ENCODE measurements at regions not wholly inside any gene's neighbourhood (a gene's known extent, or its start where the extent isn't known, plus 50 kb on each side); places are given as distances from the start of the nearest gene placed in this dataset.
"Not testable (repeated sequence)": the region's sequence is repeated elsewhere in the genome, so short reads cannot be mapped to it uniquely, and the experiment has no call there.

DNA sequence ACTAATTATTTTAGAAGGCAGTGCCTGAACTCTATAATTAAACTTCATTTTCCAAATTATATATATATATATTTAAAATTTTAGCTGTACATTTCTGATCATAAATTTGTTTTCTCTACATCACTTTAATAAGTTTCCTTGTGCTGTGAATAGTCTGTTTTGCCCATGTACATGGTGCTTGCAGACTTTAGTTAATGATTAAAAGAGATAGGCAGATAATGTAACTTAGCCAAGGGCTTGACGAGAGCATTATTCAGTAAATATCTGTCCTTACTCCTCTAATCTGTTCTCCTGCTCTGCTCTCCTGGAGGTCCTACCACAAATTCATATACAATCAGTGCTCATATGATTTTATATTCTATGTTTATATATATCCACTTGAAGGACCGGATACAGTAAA, 595.2 kb upstream of the KIF2B start:
- intact Hi-C loops (cut with DNase I) = no loop called here
- no peak for DNase-seq (ENCODE audit: low spot score)

DNA sequence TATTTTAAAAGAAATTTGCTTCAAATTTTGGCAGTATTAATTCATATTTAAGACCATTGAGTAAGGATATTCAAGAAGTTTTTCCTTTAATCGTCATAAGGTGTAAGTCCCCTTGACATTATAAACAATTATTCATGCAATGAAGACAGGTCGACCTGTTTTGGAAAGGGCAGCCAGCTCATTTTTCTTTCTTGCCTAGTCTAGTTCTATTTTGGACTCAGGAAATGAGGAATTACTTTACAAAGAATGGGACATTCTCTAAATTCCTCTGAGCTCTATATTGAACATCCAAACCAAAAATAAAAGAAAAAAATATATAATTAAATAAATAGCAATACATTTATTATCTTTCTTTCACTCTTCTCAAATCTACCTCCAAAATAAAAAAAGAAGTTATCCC, 595.6 kb upstream of the KIF2B start:
- intact Hi-C loops (cut with DNase I) = no loop called here
- DNase-seq (ENCODE audit: low spot score) = no peak

DNA sequence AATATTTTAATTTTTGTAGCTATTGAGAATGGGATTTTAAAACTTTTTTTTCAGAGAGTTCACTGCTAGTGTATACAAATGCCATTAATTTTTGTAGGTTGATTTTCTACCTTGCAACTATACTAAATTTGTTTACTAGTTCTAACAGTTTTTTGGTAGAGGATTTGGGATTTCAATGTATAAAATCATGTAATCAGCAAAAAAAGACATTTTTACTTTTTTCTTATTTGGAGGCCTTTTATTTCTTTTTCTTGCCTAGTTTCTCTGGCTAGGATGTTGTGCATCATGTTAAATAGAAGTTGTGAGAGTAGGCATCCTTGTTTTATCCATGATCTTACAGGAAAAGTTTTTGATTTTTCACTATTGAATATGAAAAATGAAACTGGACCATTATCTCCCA, 602.9 kb upstream of the KIF2B start:
- intact Hi-C loops (cut with DNase I) = no loop called here
- no peak for DNase-seq (ENCODE audit: low spot score)

DNA sequence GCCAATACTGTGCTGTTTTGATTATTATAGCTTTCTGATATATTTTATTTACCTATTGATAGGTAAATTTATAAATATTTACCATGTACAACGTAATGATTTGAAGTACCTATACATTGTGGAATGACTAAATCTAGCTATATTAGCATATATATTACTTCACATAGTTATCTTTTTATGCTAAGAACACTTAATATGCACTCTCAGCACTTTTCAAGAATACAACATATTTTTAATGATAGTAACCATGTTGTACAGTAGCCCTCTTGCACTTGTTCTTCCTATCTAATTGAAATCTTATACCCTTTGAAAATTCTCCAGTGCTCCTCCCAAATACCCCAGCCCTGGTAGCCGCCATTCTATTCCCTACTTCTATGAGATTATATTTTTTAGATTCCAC, 604.0 kb upstream of the KIF2B start:
- DNase-seq (ENCODE audit: low spot score) = no peak
- intact Hi-C loops (cut with DNase I) = no loop called here

DNA sequence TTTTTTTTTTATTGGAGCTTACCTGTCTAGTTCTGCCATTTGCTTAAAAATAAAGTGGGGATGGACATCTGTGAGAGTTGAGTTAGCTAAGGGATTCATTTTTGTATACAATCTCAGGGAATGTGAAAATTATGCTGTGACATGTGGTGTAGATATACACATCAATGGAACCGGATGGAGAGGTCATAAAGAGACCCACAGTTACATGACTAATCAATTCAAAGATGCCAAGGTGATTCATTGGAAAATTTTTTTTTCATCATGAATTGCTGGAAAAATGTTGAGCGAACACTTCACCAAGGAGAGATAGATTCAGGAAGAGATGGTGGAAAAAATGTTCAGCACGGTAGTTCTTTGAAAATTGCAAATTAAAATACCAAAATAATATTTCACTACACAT, 605.4 kb upstream of the KIF2B start:
- intact Hi-C loops (cut with DNase I) = no loop called here
- DNase-seq (ENCODE audit: low spot score) = no peak

DNA sequence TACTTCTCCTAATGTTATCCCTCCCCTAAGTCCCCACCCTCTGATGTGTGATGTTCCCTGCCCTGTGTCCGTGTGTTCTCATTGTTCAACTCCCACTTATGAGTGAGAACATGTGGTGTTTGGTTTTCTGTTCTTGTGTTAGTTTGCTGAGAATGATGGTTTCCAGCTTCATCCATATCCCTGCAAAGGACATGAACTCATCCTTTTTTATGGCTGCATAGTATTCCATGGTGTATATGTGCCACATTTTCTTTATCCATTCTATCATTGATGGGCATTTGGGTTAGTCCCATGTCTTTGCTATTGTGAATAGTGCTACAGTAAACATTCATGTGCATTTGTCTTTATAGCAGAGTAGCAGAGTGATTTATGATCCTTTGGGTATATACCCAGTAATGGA, 613.8 kb upstream of the KIF2B start:
- DNase-seq (ENCODE audit: low spot score) = not testable (repeated sequence)

DNA sequence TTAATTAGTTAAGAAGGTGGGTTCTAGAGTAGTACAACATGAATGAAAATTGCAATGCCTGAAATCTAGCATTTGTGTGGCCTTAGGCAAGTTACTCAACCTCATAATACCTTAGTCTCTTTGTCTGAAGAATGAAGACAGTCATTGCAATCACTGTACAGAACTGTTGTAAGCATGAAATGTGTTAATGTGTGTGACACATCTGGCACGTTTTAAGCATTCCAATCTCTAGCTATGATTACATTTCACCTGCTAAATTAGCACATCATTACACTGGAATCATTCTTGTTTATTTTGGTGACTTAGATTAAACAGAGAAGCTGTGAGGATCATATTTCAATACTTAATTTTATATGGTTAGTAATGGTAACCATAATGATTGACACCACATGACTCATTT, 629.7 kb upstream of the KIF2B start:
- intact Hi-C loops (cut with DNase I) = no loop called here
- DNase-seq (ENCODE audit: low spot score) = no peak

More for the DNA sequence above, 613.8 kb upstream of the KIF2B start:
- intact Hi-C loops (cut with DNase I) = not testable (repeated sequence)

DNA sequence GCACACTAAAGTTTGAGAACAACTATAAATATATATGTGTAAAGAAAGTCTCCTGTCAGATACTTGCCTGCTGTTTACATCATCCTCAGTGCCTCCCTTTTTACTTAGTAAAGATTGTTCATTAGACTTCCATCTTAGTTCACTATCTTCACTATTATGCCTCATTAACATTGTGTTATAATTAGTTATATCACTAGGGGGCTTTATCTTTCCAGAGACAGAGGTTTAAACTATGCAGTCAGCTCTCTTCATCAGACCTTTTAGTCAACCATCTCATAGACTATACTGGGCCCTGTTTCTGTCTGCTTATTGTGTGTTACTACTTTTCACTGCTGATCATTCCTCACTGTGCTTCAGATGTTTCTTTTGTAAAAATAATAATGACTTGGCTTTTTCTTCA, 630.8 kb upstream of the KIF2B start:
- intact Hi-C loops (cut with DNase I) = no loop called here
- DNase-seq (ENCODE audit: low spot score) = no peak

DNA sequence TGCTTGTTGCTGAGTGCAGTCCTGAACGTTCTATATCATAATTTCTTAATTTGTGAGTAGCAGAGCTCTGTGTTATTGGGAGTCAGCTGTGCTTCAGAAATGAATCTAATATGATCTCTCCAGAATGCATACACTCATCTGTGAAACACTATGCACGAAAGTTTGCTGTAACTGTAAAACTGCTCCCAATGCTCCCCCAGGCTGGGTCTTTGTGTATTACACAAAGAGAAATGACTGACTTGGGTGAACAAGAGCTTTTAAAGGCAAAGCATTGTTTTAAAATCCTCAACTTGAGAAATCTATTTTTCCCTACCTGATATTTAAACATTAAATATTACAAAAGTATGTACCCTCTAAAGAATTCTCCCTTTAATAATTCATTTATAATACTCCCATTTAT, 636.7 kb upstream of the KIF2B start:
- intact Hi-C loops (cut with DNase I) = no loop called here
- no peak for DNase-seq (ENCODE audit: low spot score)

DNA sequence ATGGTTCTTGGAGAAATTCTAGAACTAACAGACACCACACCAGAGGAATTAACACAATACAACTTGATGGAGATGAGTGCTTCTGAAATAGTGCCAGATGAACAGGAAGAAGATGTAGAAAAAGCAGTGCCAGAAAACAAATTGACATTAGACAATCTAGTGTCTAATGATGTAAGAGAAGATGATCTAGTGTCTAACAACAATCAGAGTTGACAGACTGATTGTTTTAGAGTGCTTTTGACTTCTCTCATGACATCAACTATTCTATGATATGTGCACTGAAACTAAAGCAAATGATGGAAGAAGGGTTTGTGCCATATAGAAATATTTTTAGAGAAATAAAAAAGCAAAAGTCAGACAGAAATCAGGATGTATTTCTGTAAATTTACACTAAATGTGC, 646.1 kb upstream of the KIF2B start:
- intact Hi-C loops (cut with DNase I) = no loop called here
- no peak for DNase-seq (ENCODE audit: low spot score)

DNA sequence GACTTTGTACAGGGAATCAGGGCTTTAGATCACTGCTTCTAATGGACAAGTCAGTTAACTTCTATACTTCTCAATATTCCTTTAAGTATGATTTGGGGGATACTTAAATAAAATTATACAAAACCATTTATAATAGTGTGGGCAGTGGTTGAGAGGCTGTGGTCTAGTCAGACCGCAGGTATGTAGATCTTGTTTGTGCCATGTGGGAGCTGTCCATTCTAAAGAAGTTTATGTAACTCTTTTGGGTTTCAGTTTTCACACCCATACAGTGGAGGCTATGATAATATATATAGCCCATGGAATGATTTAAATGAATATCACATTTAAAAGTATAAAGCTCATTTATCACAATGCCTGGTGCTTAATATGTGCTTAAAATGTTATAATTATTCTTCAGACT, 654.3 kb upstream of the KIF2B start:
- DNase-seq (ENCODE audit: low spot score) = no peak
- intact Hi-C loops (cut with DNase I) = no loop called here

DNA sequence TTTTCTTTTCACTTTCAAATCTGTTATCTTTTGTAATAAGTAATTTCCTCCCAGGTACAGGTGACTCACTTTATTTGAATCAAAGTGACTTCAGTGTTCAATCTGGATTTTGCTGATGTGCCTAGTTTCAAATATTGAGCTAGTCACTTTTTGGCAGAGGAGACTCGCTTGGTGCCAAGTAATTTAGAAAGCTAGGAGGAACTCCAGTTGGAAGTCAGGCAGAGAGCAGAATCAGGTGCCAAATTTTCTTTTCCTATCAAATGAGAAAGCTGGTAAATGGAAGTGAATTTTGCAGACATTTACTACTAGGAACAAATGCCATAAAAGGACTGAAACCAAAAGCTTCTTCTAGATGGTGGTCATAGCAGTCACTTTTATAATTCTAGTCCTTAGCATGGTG, 656.0 kb upstream of the KIF2B start:
- intact Hi-C loops (cut with DNase I) = no loop called here
- no peak for DNase-seq (ENCODE audit: low spot score)

DNA sequence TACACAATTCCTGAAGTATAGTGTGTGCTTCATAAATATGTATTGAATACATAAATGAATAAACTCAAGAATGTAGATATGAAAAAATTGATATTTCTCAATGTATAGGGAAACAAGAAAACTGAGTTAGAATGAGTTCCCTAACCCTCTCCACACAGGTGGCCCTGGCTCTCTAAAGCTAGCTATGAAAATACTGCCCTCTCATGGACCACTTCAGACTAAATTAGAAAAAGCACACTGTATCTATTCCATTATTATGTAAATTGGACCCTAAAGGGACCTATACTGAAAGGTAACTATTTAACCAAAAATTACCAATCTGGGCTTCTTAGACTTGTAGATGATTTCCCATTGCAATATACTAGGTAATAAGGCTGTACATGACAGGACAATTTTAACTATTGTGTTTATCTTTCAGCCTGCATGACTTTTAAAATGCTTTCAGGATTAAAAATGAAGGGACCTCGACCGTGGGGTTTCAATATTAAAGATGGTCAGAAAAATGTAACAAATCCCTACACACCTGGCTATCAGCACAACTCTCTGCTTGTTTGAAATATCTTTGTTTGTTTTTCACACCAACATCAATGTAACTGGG, 672.5 kb upstream of the KIF2B start:
- intact Hi-C loops (cut with DNase I) = no loop called here

DNA sequence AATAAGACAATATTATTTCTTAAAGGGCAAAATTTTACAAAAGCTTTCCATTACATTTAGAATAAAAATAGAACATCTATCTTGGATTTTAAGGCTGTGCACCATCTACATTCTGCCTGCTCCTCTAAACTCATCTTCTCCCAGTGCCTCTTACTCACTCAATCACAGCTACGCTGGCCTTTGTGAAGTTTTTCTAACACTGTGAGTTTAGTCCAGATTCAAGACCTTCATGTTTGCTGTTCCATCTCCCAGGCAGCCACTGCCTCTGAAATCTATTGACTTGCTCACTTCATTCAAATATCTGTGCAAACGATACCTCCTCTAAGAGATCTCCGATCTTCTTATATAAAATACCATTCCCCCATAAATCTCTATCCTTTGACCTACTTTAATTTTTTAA, 673.4 kb upstream of the KIF2B start:
- intact Hi-C loops (cut with DNase I) = no loop called here
- DNase-seq (ENCODE audit: low spot score) = no peak

More for the DNA sequence above, 672.5 kb upstream of the KIF2B start:
- DNase-seq (ENCODE audit: low spot score) = no peak

DNA sequence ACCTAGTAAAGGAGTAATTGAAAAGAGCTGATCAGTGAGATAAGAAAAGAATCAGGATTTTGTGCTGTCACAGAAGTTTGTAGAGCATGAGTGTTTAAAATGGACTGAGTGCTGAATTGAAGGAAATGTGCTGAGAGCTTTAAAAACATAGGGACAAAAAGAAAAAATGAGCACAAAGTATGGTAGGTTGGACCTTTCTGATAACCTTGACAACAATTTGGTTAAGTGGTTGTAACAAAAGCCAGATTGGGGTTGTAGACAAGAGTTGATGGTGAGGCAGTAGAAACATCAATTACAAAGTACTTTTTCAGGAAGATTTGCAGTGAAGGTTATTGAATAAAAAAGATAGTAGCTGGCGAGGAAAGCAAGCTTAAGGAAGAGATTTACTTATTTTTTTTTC, 674.7 kb upstream of the KIF2B start:
- no peak for DNase-seq (ENCODE audit: low spot score)
- intact Hi-C loops (cut with DNase I) = no loop called here

DNA sequence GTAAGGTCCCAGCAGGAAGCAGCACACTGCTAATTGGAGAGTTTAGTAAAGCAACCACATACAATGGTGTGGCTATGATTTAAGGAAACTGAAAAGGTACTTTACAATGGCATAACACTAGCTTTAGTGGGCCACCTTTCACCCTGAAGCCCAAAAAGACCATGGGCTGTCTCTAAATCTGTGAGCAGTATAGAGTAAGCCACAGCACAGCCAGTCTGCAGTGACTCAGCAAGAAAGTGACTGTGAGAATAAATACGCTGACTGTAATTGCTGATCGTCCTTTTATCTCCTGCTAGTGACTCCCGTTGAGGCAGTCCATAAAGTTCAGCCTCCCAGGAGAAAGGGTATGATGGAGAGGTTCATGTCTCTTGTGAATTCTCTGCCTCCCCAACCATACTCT, 679.8 kb upstream of the KIF2B start:
- intact Hi-C loops (cut with DNase I) = no loop called here

DNA sequence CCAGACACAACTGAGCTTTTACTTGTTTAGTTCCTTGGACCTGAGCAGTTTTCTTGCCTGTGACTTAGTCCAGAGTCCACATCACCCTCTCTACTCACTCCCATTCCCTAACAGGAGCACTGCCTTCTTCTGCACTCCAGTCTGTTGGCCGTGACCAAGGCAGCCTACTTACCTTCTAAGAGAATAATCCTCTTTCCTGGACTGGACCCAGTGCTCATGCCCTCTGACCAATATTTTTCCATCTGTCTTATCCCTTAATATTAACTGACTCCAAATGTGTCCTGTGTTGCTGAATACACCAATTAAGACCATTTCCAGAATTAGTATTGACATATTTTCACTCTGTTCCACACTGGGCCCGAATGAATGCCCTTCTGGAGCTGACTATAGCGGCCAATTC, 681.0 kb upstream of the KIF2B start:
- intact Hi-C loops (cut with DNase I) = no loop called here
- no peak for DNase-seq (ENCODE audit: low spot score)

More for the DNA sequence above, 679.8 kb upstream of the KIF2B start:
- no peak for DNase-seq (ENCODE audit: low spot score)

DNA sequence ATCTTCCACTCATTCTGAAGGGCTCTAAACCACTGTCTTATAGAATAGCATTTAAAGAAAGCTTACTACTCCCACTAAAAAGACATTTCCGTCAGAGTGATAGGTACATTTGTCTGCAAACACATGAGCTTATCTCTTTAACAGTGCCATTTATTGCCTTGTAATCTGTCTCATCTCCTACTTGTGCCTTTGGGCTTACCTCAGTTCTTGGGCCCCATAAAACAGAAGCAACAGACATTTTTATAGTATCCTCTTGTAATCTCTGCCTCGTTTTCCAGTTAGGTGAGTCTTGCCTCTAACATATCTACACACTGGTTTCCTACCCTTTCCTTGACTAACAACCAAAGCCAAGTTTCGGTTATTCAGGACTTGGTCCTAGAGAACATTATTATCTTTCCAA, 681.4 kb upstream of the KIF2B start:
- intact Hi-C loops (cut with DNase I) = no loop called here
- DNase-seq (ENCODE audit: low spot score) = no peak

DNA sequence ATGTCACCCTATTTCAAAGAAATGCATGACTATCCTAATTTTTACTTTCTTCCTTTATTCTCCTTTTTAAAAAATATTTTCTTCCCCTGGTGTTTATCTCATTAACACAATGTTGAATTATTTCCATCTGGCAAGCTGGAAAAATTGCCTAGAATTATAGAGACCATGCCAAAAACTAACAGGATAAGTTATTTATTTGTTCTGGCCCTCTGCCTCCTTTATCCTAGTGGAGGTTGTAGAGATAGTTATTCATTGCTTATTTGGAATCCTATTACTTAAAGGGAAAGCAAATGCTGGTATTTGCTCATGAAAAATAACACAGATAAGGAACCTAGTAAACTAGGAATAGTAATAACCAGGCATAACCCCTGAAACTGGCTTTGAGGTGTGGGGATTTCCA, 684.9 kb upstream of the KIF2B start:
- intact Hi-C loops (cut with DNase I) = no loop called here
- no peak for DNase-seq (ENCODE audit: low spot score)

DNA sequence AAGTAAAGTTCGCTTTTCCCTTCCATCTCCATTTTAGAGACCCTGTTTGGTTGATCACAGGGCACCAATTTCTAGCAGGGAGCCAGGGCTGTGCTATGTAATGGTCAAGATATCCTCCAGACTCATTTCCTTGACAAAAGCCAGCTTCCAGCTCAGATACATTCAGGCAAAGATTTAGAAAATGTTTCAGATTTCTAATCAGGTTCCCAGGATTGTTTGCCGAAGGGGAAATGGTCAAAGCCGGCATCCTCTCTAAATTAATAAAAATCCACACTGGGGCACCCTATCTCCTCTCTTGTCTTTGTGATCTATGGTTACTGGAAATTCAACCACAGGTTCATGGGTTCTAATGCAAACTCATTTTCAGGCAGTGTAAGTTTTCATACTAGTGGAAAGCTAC, 686.8 kb upstream of the KIF2B start:
- intact Hi-C loops (cut with DNase I) = no loop called here
- no peak for DNase-seq (ENCODE audit: low spot score)

DNA sequence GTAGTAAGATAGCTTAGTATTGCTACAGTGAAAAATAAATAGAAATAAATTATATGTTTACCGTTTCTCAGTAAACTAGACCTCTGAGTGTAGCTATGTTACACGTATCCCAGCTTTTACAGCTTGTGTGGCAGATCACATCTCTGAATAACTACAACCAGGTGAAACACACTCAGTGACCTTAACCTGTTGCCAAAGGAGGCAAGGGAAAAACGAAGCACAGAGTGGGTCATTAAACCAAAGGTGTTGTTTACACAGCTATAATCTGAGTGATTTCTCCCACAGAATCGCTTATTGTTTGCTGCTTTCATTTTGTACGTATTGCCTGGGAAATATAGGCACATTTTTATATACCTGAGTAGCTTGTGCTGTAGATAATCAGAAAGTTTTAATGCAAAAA, 688.2 kb upstream of the KIF2B start:
- intact Hi-C loops (cut with DNase I) = no loop called here
- no peak for DNase-seq (ENCODE audit: low spot score)

DNA sequence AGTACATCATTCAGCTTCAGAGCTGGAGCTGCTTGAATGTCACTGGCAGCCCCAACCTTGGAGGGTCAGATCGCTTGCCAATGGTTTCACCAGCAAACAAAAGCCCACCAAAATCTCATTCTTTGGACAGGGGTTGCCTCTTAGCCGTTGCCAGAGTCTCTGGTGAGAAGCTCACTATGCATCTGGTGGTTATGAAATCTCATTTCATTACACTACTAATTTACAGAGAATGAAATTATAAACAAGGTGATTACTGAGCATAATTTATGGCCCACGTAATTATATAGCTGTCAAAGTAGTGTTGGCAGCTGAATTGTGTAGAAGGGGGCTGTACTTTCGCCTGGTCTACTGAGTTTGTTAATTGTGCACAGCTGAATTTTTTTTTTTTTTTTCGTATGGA, 688.9 kb upstream of the KIF2B start:
- DNase-seq (ENCODE audit: low spot score) = no peak
- intact Hi-C loops (cut with DNase I) = no loop called here

DNA sequence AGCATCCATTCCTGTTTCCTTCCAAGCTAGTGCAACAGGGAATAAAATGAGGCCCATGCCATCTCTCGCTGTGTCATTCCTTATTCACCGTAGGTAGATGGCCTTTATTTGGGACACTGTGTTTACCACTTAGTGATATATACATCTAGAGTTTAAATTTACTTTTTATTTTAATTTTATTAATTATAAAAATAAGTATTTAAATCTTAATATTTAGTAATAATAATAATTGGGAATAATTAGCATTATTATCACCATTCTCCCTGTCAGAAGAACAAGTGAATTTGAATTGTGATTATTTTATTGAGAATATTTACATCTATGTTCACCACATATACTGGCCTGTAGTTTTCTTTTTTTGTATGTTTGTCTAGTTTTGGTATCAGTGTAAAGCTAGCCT, 692.9 kb upstream of the KIF2B start:
- no peak for DNase-seq (ENCODE audit: low spot score)
- intact Hi-C loops (cut with DNase I) = no loop called here
